H1 (cell line): ENCODE measurements at regions not wholly inside any gene's neighbourhood (a gene's known extent, or its start where the extent isn't known, plus 50 kb on each side); places are given as distances from the start of the nearest gene placed in this dataset.

Experiments
- GTF2F1 ChIP-seq: IDR thresholded peaks from 2 replicates; pipeline ENCODE4 v1.6.1; 2012; ENCODE audit warnings: low read depth, low read length, improper control_type of control experiment, borderline replicate concordance

- TF ChIP-seq GTF2F1, result no peak
These were observed 230.8 kb downstream of the NUAK1 start (continued) for GRCh38 chr12:105907982-105908381.
